Stimulated activated naive B cell treated with anti-CD40 and anti-IgM and Interleukin-4, amounts not matched to agents 10 μg/mL and 1 μg/mL and 100 μg/mL, for 72 hours (primary cell): ENCODE measurements at regions not wholly inside any gene's neighbourhood (a gene's known extent, or its start where the extent isn't known, plus 50 kb on each side); places are given as distances from the start of the nearest gene placed in this dataset.

Experiments used
- ATAC-seq, 2 donors: fragments of 150-1000 bp; cut with Tn5 transposase; replicated peaks; 2 replicates each; pipeline ENCODE4 v1.10.0; 2021; ENCODE audit warnings: moderate library complexity in 1 of 2
- DNase-seq: peaks from one replicate; pipeline ENCODE4 v3.0.0; 2021
- H3K27ac Mint-ChIP-seq: one replicate; pipeline ENCODE4 v1.8.0; 2022; ENCODE audit warnings: mild to moderate bottlenecking, mixed read lengths
- H3K27me3 Mint-ChIP-seq, 2 donors: one replicate each; pipeline ENCODE4 v1.8.0; 2022; ENCODE audit warnings: mixed read lengths in 2 of 2
- H3K36me3 Mint-ChIP-seq, 2 donors: one replicate each; pipeline ENCODE4 v1.8.0; 2022; ENCODE audit warnings: mixed read lengths in 2 of 2, mild to moderate bottlenecking in 1 of 2
- H3K4me1 Mint-ChIP-seq, 2 donors: one replicate each; pipeline ENCODE4 v1.8.0; 2022; ENCODE audit warnings: mixed read lengths in 2 of 2, mild to moderate bottlenecking in 1 of 2
- H3K4me3 Mint-ChIP-seq, 2 donors: one replicate each; pipeline ENCODE4 v1.8.0; 2022; ENCODE audit warnings: mild to moderate bottlenecking in 2 of 2, mixed read lengths in 2 of 2, moderate library complexity in 1 of 2
- H3K9me3 Mint-ChIP-seq, 2 donors: one replicate each; pipeline ENCODE4 v1.8.0; 2022; ENCODE audit warnings: mixed read lengths in 2 of 2, mild to moderate bottlenecking in 1 of 2

GRCh38 chr11:23353611-23354010, 493.3 kb upstream of the CCDC179 start:
- no peaks in the 10 kb centered on the region for H3K4me1 Mint-ChIP-seq
- H3K27me3 Mint-ChIP-seq = no peaks in the 10 kb centered on the region
- no peak for DNase-seq
- H3K27ac Mint-ChIP-seq = no peak overlapping the region
- no peaks in the 10 kb centered on the region for H3K36me3 Mint-ChIP-seq
- no peak for ATAC-seq
- H3K9me3 Mint-ChIP-seq = peaks cover 0 to 1% of the 10 kb centered on the region in 2 donors
- no peak overlapping the region for H3K4me3 Mint-ChIP-seq

DNA sequence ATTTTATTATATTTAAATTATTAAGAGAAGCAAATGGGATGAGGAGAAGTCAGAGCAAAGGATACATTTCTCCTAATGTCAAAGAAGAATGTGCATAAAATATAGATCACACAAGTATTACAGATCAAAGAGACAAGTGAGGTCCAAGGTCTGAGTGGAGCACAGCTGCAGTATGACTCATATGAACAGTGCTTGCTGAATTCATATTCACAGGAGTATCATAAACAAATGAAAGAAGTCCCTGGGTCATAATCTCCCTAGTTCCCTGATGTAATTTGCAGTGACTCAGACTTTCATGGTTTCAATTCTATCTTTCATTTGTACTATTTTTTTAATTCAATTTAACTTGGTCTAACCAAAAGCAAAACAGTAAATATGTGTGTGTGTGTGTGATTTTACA, 499.0 kb upstream of the CCDC179 start:
- H3K9me3 Mint-ChIP-seq = peaks cover 4 to 6% of the 10 kb centered on the region in 2 donors
- H3K27ac Mint-ChIP-seq = no peak overlapping the region
- DNase-seq (no peak), ATAC-seq (no peak)
- H3K27me3 Mint-ChIP-seq = no peaks in the 10 kb centered on the region
- H3K36me3 Mint-ChIP-seq = no peaks in the 10 kb centered on the region
- no peak overlapping the region for H3K4me3 Mint-ChIP-seq
- H3K4me1 Mint-ChIP-seq = no peaks in the 10 kb centered on the region

GRCh38 chr11:23364076-23364475, 503.8 kb upstream of the CCDC179 start:
- Mint-ChIP-seq H3K4me1 (no peaks in the 10 kb centered on the region), H3K27me3 (no peaks in the 10 kb centered on the region), H3K9me3 (peaks cover 4 to 11% of the 10 kb centered on the region in 2 donors), H3K36me3 (no peaks in the 10 kb centered on the region), H3K4me3 (no peak overlapping the region), H3K27ac (no peak overlapping the region)
- DNase-seq (no peak), ATAC-seq (no peak)

GRCh38 chr11:23370580-23371275, 510.5 kb upstream of the CCDC179 start:
- no peaks in the 10 kb centered on the region for H3K27me3 Mint-ChIP-seq
- DNase-seq (no peak), ATAC-seq (no peak)
- no peaks in the 10 kb centered on the region for H3K4me1 Mint-ChIP-seq
- no peaks in the 10 kb centered on the region for H3K36me3 Mint-ChIP-seq
- peaks cover 10 to 14% of the 10 kb centered on the region in 2 donors for H3K9me3 Mint-ChIP-seq
- H3K4me3 Mint-ChIP-seq = no peak overlapping the region
- H3K27ac Mint-ChIP-seq = no peak overlapping the region

- H3K9me3 Mint-ChIP-seq = peaks cover 0 to 3% of the 10 kb centered on the region in 2 donors
Measured at GRCh38 chr11:23377909-23378308, 517.6 kb upstream of the CCDC179 start.

DNA sequence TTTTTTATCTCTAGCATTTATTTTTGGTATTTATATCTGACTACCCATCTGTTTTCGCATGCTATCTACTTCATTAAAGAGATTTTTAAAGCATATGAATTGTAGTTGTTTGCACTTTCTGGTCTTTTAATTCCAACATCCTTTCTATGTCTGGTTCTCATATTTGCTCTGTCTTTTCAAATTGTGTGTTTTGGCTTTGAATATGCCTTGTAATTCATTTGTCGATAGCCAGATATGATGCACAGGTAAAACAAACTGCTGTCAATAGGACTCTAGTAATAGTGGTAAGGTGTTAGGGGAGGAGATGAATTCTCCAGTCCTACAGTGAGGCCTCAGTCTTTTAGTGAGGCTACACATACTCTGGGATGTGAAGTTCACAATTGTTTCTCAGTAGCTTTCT, 530.8 kb upstream of the CCDC179 start:
- H3K36me3 Mint-ChIP-seq = no peaks in the 10 kb centered on the region
- H3K27me3 Mint-ChIP-seq = no peaks in the 10 kb centered on the region
- no peak overlapping the region for H3K4me3 Mint-ChIP-seq
- DNase-seq (no peak), ATAC-seq (no peak)
- H3K9me3 Mint-ChIP-seq = peaks cover 0 to 4% of the 10 kb centered on the region in 2 donors
- no peaks in the 10 kb centered on the region for H3K4me1 Mint-ChIP-seq
- H3K27ac Mint-ChIP-seq = no peak overlapping the region

More at GRCh38 chr11:23377909-23378308, 517.6 kb upstream of the CCDC179 start:
- no peak overlapping the region for H3K4me3 Mint-ChIP-seq
- H3K4me1 Mint-ChIP-seq = no peaks in the 10 kb centered on the region
- H3K27me3 Mint-ChIP-seq = no peaks in the 10 kb centered on the region
- ATAC-seq = no peak
- H3K27ac Mint-ChIP-seq = no peak overlapping the region
- H3K36me3 Mint-ChIP-seq = no peaks in the 10 kb centered on the region
- DNase-seq = no peak

DNA sequence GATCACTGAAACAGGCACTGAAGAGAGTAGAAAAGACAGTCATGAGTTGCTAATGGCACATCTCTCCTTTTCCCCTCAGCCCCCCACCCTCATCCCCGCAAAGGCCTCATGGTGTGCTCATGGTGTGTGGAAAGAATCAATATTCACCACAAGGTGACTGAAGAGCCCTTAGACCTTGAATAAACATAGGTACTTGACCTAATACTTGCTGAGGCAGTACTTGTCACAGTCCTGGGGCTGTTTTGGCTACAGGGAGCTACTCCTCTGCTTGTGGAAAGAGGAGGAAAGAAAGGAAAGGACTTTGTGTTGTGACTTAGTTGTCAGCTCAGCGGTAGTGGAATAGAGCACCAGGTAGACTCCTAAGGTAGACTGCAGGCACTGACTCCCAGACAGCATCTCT, 537.8 kb upstream of the CCDC179 start:
- no peak overlapping the region for H3K4me3 Mint-ChIP-seq
- no peaks in the 10 kb centered on the region for H3K4me1 Mint-ChIP-seq
- H3K27ac Mint-ChIP-seq = no peak overlapping the region
- H3K36me3 Mint-ChIP-seq = no peaks in the 10 kb centered on the region
- H3K27me3 Mint-ChIP-seq = no peaks in the 10 kb centered on the region
- peaks cover 0 to 4% of the 10 kb centered on the region in 2 donors for H3K9me3 Mint-ChIP-seq
- DNase-seq = no peak
- ATAC-seq = no peak

DNA sequence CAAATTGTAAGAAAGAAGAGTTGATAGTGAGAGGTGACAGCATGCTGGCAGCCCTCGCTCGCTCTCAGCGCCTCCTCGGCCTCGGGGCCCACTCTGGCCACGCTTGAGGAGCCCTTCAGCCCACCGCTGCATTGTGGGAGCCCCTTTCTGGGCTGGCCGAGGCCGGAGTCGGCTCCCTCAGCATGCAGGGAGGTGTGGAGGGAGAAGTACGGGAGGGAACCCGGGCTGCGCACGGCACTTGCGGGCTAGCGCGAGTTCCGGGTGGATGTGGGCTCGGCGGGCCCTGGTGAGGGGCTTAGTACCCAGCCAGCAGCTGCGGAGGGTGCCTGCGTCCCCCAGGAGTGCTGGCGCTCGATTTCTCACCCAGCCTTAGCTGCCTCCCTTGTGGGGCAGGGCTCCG, 539.7 kb upstream of the CCDC179 start:
- Mint-ChIP-seq H3K27ac (no peak overlapping the region), H3K4me1 (no peaks in the 10 kb centered on the region), H3K36me3 (no peaks in the 10 kb centered on the region), H3K27me3 (no peaks in the 10 kb centered on the region), H3K9me3 (peaks cover 2 to 4% of the 10 kb centered on the region in 2 donors), H3K4me3 (no peak overlapping the region)
- ATAC-seq (no peak), DNase-seq (no peak)

- Mint-ChIP-seq H3K27me3 (no peaks in the 10 kb centered on the region), H3K36me3 (no peaks in the 10 kb centered on the region), H3K4me3 (no peak overlapping the region), H3K27ac (no peak overlapping the region), H3K9me3 (peaks cover 6 to 8% of the 10 kb centered on the region in 2 donors), H3K4me1 (no peaks in the 10 kb centered on the region)
- ATAC-seq (no peak), DNase-seq (no peak)
Measured at GRCh38 chr11:23403210-23404185, 543.2 kb upstream of the CCDC179 start.

DNA sequence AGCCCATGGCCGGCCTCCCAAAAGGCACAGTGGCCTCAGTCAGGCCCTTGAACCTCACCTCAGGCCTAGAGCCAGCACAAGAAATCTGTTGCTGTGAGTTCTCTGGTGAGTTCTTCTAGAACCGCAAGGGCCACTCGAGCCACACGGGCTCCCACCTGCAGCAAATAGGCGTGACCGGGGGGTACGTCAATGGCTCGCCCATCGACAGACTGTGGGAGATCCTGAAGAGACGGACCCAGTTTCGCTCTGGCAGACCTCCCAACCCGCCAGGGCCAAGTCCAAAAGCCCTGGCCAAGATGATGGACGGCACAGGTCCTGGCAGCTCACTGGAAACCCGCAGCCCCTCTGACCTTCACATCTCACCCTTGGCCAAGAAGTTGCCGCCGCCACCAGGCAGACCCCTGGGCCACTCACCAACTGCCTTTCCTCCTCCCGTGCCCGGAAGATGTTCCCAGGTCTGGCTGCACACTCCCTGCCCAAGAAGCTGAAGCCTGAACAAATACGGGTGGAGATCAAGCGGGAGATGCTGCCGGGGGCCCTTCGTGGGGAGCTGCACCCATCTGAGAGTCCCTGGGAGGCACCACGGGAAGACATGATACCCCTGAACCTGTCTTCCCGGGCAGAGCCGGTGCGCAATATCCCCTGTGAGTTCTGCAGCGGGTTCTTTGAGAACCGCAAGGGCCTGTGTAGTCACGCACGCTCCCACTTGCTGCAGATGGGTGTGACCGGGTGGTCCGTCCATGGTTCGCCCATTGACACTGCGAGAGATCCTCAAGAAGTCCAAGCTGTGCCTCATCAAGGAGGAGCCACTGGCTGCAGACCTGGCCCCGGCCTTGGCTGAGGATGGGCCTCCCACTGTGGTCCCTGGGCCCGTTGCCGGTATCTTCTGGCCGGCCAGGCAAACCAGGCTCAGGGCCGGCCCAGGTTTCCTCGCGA, 544.2 kb upstream of the CCDC179 start:
- no peak for DNase-seq
- Mint-ChIP-seq H3K36me3 (no peaks in the 10 kb centered on the region), H3K27ac (no peak overlapping the region), H3K4me3 (no peak overlapping the region), H3K4me1 (no peaks in the 10 kb centered on the region), H3K9me3 (peaks cover 8 to 10% of the 10 kb centered on the region in 2 donors), H3K27me3 (no peaks in the 10 kb centered on the region)
- no peak for ATAC-seq

- ATAC-seq (no peak), DNase-seq (no peak)
- Mint-ChIP-seq H3K4me1 (no peaks in the 10 kb centered on the region), H3K36me3 (no peaks in the 10 kb centered on the region), H3K4me3 (no peak overlapping the region), H3K27me3 (no peaks in the 10 kb centered on the region), H3K9me3 (peaks cover 10 to 13% of the 10 kb centered on the region in 2 donors), H3K27ac (no peak overlapping the region)
Measured at GRCh38 chr11:23405350-23405937, 545.2 kb upstream of the CCDC179 start.

DNA sequence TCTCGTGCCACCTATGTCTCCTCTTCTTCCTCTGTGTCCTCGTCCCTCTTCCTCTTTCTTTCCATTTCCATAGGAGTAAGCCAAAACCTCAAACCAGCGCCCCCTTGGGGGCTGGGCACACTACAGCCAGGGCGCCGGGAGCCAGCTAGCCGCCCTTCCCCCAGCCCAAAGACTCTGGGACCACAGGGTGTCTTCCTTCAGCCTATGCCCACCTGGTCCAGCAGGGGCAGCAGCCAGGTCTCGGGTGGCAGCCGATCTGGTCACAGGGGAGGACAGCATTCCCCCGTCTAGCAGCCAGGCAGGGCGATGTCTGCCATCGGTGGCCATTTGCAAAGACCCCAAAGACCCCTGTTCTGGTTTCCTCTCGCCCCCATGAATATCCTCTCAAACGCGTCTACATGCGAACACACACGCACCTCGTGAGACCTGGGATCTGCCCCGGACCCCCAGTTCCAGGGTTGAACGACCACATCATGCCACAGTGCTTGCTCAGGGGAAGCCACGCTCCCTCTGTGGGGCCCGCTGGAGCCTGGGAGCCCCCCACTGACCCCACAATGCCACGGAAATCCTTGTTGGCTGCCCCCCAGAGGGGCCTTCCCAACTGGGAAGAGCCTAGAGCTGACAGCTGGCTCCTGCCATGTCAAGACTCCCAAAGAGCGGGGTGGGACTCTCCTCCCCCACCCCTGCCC, 546.0 kb upstream of the CCDC179 start:
- H3K36me3 Mint-ChIP-seq = no peaks in the 10 kb centered on the region
- ATAC-seq (no peak), DNase-seq (no peak)
- H3K4me1 Mint-ChIP-seq = no peaks in the 10 kb centered on the region
- H3K9me3 Mint-ChIP-seq = peaks cover 15 to 19% of the 10 kb centered on the region in 2 donors
- no peaks in the 10 kb centered on the region for H3K27me3 Mint-ChIP-seq
- H3K4me3 Mint-ChIP-seq = no peak overlapping the region
- H3K27ac Mint-ChIP-seq = no peak overlapping the region

DNA sequence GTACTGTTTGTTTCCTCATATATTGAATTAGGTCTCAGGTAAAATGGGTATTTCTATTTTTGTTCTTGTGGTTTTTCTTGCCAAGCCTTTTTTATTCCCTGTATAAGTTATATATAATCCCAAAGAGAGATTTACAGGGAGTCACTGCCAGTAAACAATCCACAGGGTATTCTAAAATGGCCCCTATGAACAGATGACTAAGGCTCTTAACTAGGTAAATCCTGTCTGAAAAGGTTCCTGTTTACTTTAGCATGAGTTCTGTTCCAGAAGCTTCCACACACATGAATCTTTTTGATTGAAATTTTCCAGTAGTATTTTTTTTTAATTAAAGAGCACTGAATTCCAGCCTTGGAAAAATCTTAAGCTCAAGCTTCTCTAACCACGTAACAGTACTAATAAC, 552.8 kb upstream of the CCDC179 start:
- Mint-ChIP-seq H3K27me3 (no peaks in the 10 kb centered on the region), H3K9me3 (peaks cover 10 to 16% of the 10 kb centered on the region in 2 donors), H3K4me3 (no peak overlapping the region), H3K36me3 (no peaks in the 10 kb centered on the region), H3K4me1 (no peaks in the 10 kb centered on the region), H3K27ac (no peak overlapping the region)
- no peak for DNase-seq
- no peak for ATAC-seq
